ENCODE measurements at regions not wholly inside any gene's neighbourhood (a gene's known extent, or its start where the extent isn't known, plus 50 kb on each side); places are given as distances from the start of the nearest gene placed in this dataset.

- TF ChIP-seq ZNF830 (tag by site-specific recombination; IDR thresholded peaks at IDR 0.05; ENCODE audit: low read depth) (no peak), ZNF549 (tag by site-specific recombination; IDR thresholded peaks at IDR 0.05) (no peak), ZNF48 (tag by site-specific recombination; IDR thresholded peaks at IDR 0.05) (no peak), PRDM10 (tag by site-specific recombination; IDR thresholded peaks at IDR 0.05) (0 out of 2 replicates have a peak, but pooled peaks have one; percentile 24), ZSCAN30 (tag by site-specific recombination; IDR thresholded peaks at IDR 0.05) (no peak), PRDM6 (tag by site-specific recombination; IDR thresholded peaks at IDR 0.05) (no peak), KLF9 (tag by site-specific recombination; IDR thresholded peaks at IDR 0.05; ENCODE audit: low read depth) (no peak), ZNF621 (tag by site-specific recombination; IDR thresholded peaks at IDR 0.05) (no peak), ZNF362 (tag by site-specific recombination; IDR thresholded peaks at IDR 0.05) (no peak), ZBTB20 (tag by site-specific recombination; IDR thresholded peaks at IDR 0.05) (no peak), ZNF785 (tag by site-specific recombination; IDR thresholded peaks at IDR 0.05) (0 out of 2 replicates have a peak, but pooled peaks have one; percentile 49), PRDM4 (tag by site-specific recombination; IDR thresholded peaks at IDR 0.05) (no peak), ZBTB48 (tag by site-specific recombination; IDR thresholded peaks at IDR 0.05) (no peak)
These were observed 334.4 kb upstream of the THRB start (continued) for GRCh38 chr3:24829011-24829581.

GRCh38 chr3:24829629-24830229 is 335.1 kb upstream of the THRB start:
- Histone ChIP-seq H3K4me1 (ENCODE audit: control insufficient read depth, insufficient read depth, low read length) (peaks cover 3% of the 10 kb centered on the region; the same call in 1 of the 2 replicates), H3K27ac (ENCODE audit: extremely low read depth, low read depth, low read length) (peak overlapping the region; percentile 59; the same call in 1 of the 2 replicates), H3K36me3 (ENCODE audit: control insufficient read depth in 2 of 2, insufficient read depth in 1 of 2, low read length in 2 of 2) (no peaks in the 10 kb centered on the region), H3K9me3 (ENCODE audit: control insufficient read depth, insufficient read depth, low read depth, low read length) (no peaks in the 10 kb centered on the region), H3K4me3 (ENCODE audit: low read depth, low read length) (peak overlapping the region; percentile 60)
- POLR2A ChIA-PET: no interaction called here
- CTCF ChIA-PET: no interaction called here
- no peak for TF ChIP-seq ZNF501 (tag by site-specific recombination; IDR thresholded peaks at IDR 0.05)
- no peak for TF ChIP-seq ZNF449 (tag by site-specific recombination; IDR thresholded peaks at IDR 0.05)
- TF ChIP-seq YY1 (tag by site-specific recombination; IDR thresholded peaks at IDR 0.05): no peak
- TF ChIP-seq ZNF140 (tag by site-specific recombination; IDR thresholded peaks at IDR 0.05): no peak
- TF ChIP-seq GLI4 (tag by site-specific recombination; IDR thresholded peaks at IDR 0.05): no peak
- no peak for TF ChIP-seq ZNF404 (tag by site-specific recombination; IDR thresholded peaks at IDR 0.05)
- TF ChIP-seq ZNF155 (tag by site-specific recombination; IDR thresholded peaks at IDR 0.05): no peak
- TF ChIP-seq ZNF670 (tag by site-specific recombination; IDR thresholded peaks at IDR 0.05; ENCODE audit: low read depth): no peak
- no peak for TF ChIP-seq ZNF24 (tag by site-specific recombination; IDR thresholded peaks at IDR 0.05)
- TF ChIP-seq ZNF398 (tag by site-specific recombination; IDR thresholded peaks at IDR 0.05): no peak
- TF ChIP-seq ZNF776 (tag by site-specific recombination; IDR thresholded peaks at IDR 0.05; ENCODE audit: borderline replicate concordance): no peak
- no peak for TF ChIP-seq ZNF548 (tag by site-specific recombination; IDR thresholded peaks at IDR 0.05)

All from HEK293 (cell line).